HG02970 (cell line): ENCODE measurements at regions not wholly inside any gene's neighbourhood (a gene's known extent, or its start where the extent isn't known, plus 50 kb on each side); places are given as distances from the start of the nearest gene placed in this dataset.
"Not testable (repeated sequence)": the region's sequence is repeated elsewhere in the genome, so short reads cannot be mapped to it uniquely, and the experiment has no call there.

Experiments
- ATAC-seq: cut with Tn5 transposase; IDR thresholded peaks from one replicate; pipeline ENCODE4 v1.9.1; 2021; ENCODE audit warnings: mild to moderate bottlenecking, moderate library complexity, moderate number of reproducible peaks; ENCODE audit not compliant: unreplicated experiment, low FRiP score

DNA sequence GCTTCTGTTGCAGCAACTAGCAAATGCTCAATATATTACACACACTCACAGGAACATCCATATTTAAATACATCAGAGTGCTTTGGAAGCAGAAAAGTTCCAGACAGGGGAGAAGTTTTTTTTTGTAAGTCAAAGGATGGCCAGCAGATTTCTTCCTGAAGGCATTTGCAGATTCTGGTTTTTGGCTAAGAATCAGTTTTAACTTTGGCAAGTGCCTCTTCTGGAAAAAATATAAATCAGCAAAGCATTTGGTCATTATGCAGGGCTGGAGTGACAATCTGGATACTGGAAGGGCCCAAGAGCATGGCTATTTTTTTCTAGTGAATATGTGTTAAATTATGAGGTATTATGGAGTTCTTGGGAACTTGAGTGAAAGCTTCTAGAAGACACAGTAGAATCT, 495.3 kb upstream of the ARPP21 start:
- ATAC-seq = no peak

DNA sequence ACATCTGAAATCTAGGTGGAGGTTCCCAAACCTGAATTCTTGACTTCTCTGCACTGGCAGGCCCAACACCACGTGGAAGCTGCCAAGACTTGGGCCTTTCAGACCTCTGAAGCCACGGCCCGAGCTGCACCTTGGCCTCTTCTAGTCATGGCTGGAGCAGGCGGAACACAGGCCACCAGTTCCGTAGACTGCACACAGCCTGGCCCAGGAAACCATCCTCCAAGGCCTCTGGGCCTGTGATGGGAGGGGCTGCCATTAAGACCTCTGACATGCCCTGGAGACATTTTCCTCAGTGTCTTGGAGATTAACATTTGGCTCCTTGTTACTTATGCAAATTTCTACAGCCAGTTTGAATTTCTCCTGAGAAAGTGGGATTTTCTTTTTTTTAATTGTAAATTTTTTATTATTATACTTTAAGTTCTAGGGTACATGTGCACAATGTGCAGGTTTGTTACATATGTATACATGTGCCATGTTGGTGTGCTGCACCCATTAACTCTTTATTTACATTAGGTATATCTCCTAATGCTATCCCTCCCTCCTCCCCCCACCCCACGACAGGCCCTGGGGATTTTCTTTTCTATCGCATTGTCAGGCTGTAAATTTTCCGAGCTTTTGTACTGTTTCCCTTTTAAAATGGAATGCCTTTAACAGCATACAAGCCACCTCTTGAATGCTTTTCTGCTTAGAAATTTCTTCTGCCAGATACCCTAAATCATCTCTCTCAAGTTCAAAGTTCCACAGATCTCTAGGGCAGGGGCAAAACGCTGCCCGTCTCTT, 492.9 kb upstream of the ARPP21 start:
- not testable (repeated sequence) for ATAC-seq

DNA sequence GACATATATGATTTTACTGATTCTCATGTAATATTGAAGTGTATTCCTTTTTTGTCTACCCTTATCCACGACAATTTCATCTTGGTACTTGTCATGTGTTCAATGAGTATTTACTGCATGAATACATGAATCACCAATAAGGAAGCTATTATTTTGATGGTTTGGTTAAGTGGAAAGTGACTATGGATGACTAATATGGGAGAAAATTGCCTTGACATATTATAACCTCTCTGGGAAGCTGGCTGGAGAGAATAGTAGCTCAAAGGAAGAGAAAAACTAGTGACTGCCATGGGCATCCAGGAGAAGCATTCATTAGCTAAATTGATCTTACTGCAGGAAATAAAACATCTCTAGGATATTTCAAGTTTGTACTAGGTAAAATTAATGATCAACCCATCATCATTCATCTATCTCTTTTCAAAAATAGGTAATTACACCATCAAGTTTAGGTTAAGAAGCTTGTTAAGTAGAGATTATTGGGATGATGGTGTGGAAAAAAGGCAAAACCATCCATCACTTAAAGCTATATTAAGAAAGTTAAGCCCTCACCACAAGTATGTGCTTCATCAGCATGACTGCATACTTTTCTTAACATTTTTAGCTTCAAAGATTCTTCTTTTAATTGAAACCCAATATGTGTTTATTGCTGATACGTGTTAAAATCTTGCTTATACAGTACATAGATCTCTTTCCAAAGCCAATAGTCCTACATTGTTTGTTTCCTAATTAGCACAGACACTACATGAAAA, 455.2 kb upstream of the ARPP21 start:
- ATAC-seq = no peak

DNA sequence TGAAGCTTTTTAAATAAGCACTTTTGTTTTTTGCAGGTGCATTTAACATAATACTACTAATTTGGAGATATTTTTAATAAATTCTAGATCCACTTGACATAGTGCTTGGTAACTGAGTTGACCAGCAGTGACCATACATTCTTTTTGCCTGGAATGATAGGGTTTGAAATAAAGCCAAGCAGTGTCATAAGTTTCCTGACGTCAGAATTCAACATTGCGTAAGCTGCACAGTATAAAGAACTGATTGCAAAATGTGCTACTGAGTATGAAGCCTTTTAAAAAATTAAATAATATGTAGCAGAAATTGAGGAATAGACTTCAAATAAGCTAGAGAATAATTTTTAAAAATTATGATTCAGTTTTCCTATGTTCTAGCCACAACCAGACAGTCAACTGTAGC, 454.6 kb upstream of the ARPP21 start:
- ATAC-seq = no peak

DNA sequence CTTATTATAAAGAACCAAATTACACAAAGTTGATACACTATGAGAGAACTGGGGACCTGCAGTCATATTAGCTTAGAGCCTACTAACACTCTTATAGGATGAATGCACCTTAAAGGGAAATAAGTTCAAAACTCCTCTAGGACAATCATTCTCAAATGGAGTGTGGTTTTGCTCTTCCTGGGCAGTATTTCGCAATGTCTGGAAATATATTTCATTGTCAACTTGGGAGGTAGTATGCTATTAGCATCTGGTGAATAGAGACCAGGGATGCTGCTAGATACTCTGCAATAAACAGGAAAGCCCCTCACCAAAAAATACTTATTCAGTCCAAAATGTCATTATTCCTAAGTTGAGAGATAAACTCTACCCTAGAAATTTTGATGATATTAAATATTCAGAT, 451.4 kb upstream of the ARPP21 start:
- no peak for ATAC-seq

DNA sequence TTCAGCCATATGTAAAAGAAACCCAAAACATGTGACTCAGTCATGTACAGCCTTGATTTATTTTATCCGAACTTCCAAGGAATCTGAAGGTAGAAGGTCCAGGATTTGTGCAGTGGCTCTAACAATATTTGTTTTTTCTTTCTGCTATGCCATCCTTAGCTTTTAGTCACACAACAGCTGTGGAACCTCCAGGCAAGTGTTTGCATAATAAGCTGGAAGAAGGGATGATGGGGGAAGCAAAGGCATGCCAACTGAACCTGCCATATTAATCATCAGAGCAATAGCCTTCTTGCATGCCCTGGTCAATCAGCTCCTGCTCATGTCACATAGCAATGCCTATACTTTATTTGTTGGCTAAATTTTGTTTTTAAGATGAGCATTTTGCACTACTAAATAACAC, 444.7 kb upstream of the ARPP21 start:
- ATAC-seq = no peak

DNA sequence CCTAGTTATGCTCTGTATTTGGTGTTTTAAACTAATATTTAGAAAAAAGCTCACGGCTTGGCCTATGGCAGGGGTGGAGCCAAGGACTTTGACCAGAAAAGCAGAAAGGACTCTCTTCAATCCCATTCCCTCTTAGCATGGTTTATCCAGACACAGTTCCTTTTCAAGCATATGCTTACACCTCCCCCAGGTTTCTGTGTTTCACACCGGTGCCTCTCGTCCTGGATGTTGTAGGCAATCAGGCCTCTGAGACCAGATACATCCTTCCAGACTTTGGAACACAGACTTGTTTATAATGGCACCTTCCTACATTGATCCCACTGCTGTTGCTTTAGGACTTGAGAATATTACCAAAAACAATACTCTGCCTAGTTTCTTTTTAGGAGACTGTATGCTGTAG, 440.5 kb upstream of the ARPP21 start:
- ATAC-seq = no peak

DNA sequence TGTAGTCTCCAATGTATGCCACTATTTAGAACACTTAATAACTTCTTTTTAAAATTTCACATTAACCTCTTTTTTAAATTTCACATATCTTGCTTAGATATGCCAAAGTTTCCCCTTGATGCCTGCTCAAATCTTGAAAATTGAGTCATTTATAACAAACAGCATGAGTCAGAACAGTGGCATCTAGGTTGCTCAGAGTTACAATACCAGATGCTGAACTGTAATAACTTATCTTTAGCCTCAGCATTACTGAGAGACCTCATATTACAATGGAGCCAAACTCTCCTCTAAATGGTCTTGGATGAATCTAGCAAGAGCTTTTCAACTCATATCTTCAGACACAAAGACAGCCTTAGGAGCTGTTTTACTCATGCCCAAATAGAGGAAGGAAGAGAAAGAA, 439.3 kb upstream of the ARPP21 start:
- no peak for ATAC-seq

DNA sequence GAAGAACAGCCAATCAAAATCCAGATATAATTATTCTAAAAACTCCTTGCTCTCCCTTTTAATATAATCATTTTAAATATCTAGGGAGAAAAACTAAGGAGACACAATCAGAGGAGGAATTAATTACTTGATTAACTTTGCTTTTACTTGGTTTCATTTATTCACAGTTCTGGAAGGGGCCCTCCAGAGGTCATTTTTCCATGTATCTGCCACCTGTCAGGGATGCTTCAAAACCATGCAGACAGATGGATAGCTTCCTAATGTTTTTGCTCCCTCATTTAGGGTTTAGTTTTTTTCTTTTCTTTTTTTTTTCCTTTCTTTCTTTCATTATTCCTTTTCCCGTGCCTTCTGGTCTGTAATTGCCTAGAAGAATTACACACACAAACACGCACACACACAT, 438.1 kb upstream of the ARPP21 start:
- ATAC-seq = no peak

DNA sequence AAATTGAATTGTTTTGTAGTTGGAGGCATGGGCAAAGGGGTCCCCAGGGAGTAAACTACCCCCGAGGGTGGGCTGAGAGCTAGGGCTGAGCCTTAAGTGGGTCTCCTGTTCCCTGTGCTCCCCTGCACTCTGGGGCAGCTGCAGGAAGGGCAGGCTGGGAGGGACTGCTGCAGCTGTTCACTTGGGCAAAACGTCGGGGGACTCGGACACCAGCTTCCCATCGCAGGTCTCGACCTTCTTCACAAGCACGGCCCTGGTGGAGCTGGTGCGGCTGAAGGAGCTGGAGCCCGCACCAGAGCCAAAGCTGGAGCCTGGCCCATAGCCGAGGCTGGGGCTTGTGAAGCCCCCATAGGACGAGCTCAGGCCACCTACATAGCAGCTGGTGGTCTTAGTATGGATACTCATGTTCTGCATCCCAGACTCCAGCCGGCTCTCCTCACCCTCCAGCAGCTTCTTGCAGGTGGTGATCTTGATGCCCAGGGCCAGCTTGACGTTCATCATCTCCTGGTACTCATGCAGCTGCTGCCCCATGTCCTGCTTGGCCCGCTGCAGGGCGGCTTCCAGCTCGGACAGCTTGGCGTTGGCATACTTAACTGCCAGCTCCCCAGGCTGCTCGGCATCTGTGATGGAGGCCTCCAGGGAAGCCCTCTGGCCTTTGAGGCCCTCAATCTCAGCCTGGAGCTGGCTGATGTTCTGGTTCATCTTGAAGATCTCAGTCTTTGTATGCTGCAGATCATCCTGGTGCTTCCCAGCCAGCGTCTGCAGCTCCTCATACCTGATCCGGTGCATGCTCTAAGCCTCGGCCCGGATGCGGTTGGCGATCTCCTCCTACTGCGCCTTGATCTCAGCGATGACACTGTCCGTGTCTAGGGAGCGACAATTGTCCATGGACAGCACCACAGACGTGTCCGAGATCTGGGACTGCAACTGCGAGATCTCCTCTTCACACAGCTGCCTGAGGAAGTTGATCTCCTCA, 423.5 kb upstream of the ARPP21 start:
- ATAC-seq = no peak

DNA sequence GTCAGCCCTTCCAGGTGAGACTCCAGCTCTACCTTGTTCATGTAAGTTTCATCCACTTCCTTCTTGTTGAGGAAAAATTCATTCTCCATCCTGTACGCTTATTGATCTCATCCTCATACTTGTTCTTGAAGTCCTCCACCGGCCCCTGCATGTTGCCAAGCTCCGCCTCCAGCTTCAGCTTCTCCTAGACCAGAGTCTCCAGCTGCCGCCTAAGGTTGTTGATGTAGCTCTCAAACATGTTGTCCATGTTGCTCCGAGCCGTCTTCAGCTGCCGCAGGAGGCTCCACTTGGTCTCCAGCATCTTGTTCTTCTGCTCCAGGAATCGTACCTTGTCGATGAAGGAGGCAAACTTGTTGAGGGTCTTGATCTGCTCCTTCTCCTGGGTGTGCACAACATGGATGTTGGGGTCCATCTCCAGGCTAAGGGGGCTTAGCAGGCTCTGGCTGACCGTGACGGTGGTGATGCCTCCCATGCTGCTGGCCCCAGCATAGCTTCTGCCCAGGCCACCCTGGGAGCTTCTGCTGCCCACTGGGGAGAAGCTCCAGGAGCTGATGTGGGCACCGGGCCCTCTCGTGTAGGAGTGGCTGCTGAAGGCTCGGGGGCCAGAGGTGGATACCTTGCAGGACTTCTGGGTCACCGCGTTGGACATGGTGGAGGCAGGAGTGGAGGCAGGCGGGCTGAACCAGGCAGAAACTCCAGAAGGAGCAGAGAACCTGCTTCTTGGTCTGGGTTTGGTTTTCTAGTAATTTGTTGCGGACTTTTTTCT, 422.6 kb upstream of the ARPP21 start:
- no peak for ATAC-seq

DNA sequence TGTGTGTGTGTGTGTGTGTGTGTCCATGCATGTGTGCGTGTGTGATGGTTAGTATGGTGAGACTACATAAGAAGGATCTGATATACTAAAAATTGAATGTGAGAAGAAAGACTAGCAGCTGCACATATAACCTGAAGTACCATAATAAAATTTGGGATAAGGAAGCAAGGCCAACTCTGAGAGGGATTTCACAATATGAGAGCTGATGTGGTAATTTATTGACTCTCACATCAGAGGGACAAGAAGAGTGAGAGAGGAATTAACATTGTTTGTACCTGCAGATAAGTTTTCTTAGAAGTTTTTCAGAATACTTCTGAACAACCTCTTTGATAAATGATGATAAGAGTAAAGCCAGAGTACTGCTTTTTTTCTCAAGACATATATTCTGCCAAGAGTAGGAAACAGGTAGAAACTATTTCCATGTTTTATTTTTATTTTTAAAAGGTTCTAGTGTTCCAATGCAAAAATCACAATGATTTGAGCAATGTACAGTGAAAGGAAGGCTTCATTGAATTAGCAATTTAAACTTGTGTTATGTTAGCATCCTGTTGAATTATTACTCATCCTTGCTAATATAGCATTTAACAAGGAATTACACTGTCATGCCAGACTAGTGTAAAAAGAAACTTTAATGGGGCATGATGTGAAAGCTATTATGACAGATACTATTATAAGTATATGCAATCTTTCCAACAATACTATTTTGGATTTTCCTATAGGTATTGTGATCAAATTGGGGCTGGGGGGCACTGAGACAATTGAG, 415.5 kb upstream of the ARPP21 start:
- no peak for ATAC-seq

DNA sequence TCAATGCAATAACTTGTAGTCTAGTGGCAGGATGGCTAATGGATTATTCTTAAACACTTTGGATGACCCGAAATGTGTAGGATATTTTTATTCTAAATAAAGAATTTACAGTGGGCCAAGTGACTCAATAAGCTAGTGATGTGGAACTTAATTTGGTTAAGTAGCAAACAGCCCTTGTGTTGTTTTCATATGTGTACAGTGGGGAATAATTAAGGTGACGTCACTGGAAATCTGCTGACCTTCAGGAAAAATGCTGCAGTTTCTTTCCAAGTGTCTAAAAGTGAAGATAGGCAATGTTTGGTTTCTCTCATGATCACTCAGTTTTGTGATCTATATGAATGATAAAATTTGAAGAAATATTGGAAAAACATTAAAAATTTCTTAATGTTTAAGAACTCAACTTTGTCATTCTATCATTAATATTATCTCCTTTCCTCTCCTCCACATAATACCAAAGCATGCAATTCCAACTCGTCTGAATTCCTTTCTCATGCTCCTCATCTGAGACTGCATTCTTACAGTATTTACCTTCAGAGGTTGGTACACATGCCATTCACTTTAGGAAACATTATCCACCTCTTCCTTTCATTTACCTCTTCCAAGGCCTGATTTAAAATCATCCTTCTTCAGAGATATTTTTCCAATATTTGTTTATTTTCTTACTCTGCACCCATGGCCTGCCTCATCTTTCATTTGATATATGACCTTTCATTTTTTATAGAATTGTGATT, 414.6 kb upstream of the ARPP21 start:
- ATAC-seq = no peak

DNA sequence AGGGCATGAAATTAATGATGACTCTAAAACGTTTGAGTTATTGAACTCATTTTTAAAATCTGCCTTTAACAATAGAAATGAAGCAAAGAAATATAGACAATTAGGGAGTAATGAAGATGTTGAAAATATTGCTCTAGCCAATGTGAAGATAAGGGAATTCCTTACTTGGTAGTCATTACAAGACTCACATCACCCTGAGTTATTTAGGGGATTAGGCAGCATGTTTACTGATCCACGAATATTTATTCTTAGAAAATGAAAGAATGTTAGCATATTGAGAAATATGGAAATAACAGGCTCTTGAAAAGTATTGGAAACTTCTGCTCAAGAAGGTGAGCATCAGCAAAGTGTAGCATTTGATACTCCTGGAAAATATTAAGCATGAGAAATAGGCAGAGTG, 398.1 kb upstream of the ARPP21 start:
- ATAC-seq = no peak

DNA sequence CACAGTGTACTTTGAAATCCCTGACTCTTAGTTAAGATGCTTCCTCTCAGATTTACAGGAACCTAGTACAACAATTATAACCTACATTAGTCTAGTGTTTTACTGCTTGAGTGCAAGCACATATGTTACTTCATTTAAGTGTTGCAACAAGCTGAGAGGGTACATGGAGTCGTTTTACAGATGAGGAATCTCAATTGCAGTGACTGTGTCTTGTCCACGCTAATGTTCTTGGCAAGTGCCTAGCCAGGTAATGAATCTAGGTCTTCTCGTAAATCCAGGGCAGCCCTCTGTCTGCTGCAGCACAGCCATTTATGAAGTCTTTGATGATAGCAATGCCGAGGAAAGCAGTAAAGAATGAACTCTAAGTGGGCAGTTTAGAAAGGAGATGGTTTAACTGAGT, 384.4 kb upstream of the ARPP21 start:
- no peak for ATAC-seq

DNA sequence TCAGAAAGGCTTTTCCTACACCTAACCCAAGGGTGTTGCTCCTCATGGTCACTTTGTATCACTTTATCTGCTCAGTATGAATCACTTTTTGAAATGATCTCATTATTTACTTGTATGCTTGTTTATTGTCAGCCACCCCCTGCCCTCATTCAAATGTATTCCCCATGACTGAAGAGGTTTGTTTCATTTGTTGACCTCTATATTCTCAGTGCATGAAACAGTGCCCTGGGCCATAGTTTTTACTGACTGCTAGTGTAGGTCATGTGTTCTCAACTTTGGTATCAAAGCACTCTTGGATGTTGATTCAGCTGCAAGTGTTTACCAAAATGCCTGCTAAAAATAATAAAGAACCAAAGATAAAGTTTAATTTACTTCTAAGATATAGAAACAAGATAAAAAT, 381.7 kb upstream of the ARPP21 start:
- ATAC-seq = no peak

DNA sequence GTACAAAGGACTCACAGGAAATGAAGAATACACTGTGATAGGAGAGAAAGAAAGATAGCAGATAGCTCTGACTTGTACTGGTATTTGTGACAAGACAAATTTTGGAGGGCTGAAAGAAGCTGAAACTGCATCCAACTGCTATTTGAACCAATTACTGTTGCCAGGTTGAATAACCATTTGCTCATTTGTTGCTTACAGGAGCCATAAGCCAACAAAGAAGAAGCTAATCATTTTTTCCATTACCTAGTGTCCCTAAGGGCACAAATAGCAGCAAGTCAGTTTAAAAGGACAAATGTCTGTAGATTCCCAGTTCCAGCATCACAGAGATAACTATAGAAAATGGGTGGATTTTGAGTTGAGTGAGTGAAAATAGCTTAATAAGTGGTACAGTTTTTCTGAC, 376.9 kb upstream of the ARPP21 start:
- no peak for ATAC-seq

DNA sequence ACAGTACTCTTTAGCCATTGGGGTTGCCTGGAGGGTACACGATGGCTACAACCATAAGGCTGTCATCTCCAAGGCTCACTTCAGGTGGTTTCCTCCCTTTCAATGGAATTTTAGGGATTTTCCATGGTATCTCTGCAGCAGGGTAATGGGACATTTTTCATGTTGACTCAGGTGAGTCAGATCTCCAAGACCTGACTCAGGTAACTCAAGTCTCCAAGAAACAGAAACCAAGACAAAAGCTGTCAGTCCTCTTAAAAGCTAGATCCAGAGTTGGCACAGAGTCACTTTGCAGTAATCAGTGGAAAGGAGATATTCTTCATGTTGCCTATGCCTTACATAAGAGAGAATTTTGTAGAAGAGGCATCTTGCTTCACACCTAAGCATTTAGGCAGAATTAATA, 375.8 kb upstream of the ARPP21 start:
- ATAC-seq = no peak

DNA sequence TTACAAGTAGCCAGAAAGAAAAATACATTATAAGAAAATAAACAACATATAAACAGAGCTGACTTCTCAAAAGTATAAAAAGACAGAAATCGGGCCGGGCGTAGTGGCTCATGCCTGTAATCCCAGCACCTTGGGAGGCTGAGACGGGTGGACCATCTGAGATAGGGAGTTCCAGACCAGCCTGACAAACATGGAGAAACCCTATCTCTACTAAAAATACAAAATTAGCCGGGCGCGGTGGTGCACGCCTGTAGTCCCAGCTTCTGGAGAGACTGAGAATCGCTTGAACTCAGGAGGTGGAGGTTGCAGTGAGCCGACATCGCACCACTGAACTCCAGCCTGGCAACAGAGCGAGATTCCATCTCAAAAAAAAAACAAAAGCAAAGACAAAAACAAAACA, 373.3 kb upstream of the ARPP21 start:
- not testable (repeated sequence) for ATAC-seq
